ENCODE measurements at regions not wholly inside any gene's neighbourhood (a gene's known extent, or its start where the extent isn't known, plus 50 kb on each side); places are given as distances from the start of the nearest gene placed in this dataset.

- TF ChIP-seq MAFF (IDR thresholded peaks at IDR 0.05; ENCODE audit: low read length) (peak; percentile 45; the same call in 1 of the 2 replicates), DMBX1 (CRISPR knock-in tag; IDR thresholded peaks at IDR 0.05; ENCODE audit: borderline replicate concordance) (no peak), TCF3 (CRISPR knock-in tag; IDR thresholded peaks at IDR 0.05) (peak; percentile 91), SP1 (CRISPR knock-in tag; IDR thresholded peaks at IDR 0.05) (no peak), TSC22D4 (tag; IDR thresholded peaks at IDR 0.05) (no peak), SMAD2 (IDR thresholded peaks at IDR 0.05; ENCODE audit: low read depth, low read length) (no peak), TAF15 (IDR thresholded peaks at IDR 0.05; ENCODE audit: low read depth, low read length) (no peak), KDM1A (IDR thresholded peaks at IDR 0.05) (peak; percentile 92 to 95), ZNF140 (CRISPR knock-in tag; IDR thresholded peaks at IDR 0.05) (no peak), MTA2 (IDR thresholded peaks at IDR 0.05; ENCODE audit: low read depth) (peak; percentile 61), NFIX (CRISPR knock-in tag; IDR thresholded peaks at IDR 0.05; ENCODE audit: low read depth) (no peak), ZNF511 (CRISPR knock-in tag; IDR thresholded peaks at IDR 0.05) (no peak), VEZF1 (CRISPR knock-in tag; IDR thresholded peaks at IDR 0.05) (no peak; the same call in 1 of the 2 replicates), CTCFL (IDR thresholded peaks at IDR 0.05; ENCODE audit: borderline replicate concordance, insufficient read depth, low read depth, low read length, poor library complexity, severe bottlenecking) (no peak), SMAD4 (CRISPR knock-in tag; conservative IDR thresholded peaks at IDR 0.05) (peak; percentile 56; the same call in 1 of the 2 replicates), MNT (conservative IDR thresholded peaks at IDR 0.05) (no peak), PTTG1 (tag; IDR thresholded peaks at IDR 0.05; ENCODE audit: low read depth) (no peak), HDAC1 (IDR thresholded peaks at IDR 0.05) (peak in 1 of 2 experiments; percentile 80; a peak in 2 of 4 replicates), KLF6 (CRISPR knock-in tag; IDR thresholded peaks at IDR 0.05; ENCODE audit: borderline replicate concordance) (no peak), CXXC5 (CRISPR knock-in tag; IDR thresholded peaks at IDR 0.05) (0 out of 2 replicates have a peak, but pooled peaks have one; percentile 37), ZNF146 (CRISPR knock-in tag; IDR thresholded peaks at IDR 0.05; ENCODE audit: unreplicated experiment) (no peak), MEF2D (tag; conservative IDR thresholded peaks at IDR 0.05; ENCODE audit: low read depth) (no peak), ZNF133 (CRISPR knock-in tag; IDR thresholded peaks at IDR 0.05) (no peak), RBM22 (IDR thresholded peaks at IDR 0.05; ENCODE audit: low read depth, low read length, poor library complexity, severe bottlenecking) (no peak), ZNF79 (CRISPR knock-in tag; IDR thresholded peaks at IDR 0.05; ENCODE audit: low read depth) (no peak)
These were observed 58.5 kb upstream of the PLXNC1 start (continued) for GRCh38 chr12:94089891-94090290.

Measured in K562 (cell line).